ENCODE measurements at regions not wholly inside any gene's neighbourhood (a gene's known extent, or its start where the extent isn't known, plus 50 kb on each side); places are given as distances from the start of the nearest gene placed in this dataset.

DNA sequence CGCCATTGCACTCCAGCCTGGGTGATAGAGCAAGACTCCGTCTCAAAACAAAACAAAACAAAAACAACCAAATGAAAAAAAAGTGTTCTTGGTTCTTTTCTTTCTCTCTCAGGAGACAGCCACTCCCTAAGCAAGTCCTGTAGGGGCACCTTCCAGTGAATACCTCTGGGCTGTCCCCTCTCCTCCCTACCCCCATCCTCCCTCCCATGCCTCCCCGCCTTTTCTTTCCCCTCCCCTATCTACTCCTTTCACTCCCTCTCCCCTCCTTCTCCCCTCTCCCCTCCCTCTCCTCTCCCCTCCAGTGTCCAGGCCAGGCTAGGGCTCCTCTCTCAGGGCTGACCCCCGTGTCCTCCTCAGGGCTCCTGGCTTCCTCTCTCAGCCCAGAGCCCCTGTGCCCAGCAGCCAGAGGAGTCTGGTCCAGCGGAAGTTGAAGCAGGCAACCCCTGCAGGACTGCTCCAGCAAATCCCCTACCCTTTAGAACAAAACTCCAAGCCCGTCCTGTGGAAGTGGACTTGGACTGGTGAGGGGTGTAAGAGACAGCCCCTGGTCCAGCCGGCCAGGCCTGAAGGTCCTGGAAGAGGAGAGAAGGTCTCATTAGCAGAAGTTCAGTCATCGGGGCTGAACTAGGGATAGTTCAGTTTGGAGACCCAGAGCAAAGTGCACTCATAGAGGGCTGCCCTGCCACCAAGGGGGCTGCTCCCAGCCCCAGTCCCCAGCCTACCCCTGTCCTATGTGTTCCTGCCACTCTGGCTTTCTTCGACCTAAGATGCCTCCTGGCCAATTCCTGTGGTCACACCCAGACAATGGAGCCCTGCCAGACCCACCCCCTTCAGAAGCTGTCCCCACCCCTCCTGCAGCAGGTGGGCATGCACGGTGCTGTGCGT, 79.8 kb upstream of the IQSEC1 start:
- no peak for DNase-seq (ENCODE audit: low spot score)

DNA sequence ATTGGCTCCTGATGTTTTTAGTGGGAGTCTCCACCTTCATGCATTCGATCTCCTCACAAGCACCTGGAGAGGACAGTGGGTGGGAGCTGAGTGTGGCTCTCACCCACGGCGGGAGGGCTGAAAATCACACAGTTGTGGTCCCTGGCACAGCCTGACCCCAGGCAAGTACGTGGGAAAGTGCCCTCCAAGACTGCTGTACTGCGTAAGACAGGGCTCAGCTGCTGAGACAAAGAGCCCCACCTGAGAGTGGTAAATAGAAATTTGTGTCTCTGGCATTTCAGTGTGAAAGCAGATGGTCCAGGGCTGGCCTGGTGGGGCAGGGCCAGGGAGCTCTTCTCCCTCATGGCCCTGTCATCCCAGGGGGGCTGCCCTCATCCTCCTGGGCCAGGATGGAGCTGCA, 77.4 kb upstream of the IQSEC1 start:
- no peak for DNase-seq (ENCODE audit: low spot score)

DNA sequence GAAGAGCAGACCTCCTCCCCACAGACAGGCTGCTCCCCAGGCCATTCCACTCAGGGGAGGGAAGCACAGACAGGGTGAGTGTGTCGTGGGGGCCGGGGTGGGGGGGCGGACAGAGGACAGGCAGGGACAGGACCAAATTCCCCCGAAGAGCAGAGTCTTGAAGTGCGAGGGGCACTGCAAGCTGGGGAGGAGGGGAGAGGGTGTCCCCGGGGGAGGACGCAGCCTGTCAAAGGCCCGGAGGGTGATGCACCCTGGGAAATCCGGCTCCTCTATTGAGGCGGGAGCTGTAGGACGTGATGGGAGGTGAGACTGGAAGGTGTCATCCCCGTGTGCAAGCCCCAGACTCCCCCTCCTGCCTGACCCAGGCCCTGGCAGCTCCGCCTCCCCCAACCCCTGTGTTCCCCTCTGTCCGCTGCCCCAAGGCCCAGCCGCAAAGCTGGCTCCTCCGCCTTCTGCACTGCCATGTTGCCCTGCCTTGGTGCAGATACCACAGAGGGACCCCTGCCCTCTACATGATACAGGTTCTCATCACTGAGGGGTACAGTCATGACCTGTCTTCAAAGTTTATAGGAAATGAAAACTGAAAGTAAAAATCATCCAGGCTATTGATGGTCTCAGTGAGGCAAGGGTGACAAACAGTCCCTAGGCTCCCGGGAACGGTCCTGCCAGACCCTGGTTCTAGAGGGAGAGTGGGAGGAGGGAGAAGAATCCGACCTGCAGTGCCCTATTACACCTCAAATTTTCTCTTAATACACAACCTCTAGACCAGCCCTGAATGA, 76.3 kb upstream of the IQSEC1 start:
- DNase-seq (ENCODE audit: low spot score): no peak

DNA sequence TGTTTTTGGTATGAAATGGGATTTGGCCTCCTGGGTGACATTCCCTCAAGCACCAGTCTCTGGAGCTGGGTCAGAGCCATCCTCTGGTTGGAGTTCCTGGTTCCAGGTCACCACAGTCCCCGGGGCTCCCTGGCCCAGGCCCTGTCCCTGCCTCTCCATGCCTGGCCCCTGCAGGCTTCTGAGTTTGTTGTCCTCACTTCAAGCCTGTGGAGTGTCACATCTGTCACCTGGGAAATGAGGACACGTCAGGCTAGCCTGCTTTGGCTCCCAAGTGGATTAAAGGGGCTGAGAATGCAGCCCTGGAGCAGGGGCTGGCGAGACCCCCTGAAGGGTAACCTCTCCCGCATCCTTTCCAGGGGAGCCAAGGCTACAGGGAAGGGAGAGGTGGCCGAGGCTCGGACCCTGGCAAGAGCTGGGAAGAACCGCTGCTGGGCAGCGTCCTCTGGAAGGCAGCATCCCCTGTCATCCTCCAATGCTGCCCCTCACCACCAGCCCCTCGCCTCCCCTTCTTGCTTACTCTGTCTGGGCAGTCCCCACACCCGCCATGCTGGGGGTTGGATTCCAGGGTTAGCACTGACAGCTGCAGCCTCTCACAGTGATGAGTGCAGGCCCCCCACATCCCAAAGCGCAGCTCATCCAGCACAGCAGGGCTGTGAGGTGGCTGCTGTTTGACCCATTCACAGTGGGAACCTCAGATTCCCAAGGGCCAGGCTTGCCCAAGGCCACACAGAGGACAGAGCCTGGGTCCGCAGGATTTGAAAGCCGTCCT, 75.5 kb upstream of the IQSEC1 start:
- DNase-seq (ENCODE audit: low spot score): no peak

DNA sequence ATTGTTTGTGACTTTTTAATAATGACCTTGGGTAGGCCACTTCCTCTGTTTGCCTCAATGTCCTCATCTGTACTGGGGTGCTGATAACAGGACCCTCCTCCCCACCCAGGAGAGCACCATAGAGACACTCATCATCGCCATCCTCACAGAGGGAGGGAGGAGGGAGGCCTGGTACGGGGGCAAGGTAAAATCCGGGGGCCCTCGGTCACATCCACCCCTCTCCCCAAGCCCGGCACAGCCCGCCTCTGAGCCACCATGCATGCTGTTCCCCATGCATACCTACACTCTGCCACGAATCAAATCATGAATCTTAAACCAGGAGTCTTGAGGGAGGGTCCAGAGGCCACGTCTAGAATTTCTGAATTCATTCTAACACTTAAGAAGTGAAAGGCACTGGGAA, 74.9 kb upstream of the IQSEC1 start:
- DNase-seq (ENCODE audit: low spot score): no peak

DNA sequence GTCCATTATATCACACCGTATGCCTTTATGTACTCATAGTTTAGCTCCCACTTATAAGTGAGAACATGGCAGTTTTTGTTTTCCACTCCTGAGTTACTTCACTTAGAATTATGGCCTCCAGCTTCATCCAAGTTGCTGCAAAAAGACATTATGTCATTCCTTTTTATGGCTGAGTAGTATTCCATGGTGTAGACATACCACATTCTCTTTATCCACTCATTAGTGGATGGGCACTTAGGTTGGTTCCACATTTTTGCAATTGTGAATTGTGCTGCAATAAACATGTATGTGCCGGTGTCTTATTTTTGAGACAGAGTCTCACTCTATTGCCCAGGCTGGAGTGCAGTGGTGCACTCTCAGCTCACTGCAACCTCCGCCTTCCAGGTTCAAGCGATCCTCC, 74.1 kb upstream of the IQSEC1 start:
- no peak for DNase-seq (ENCODE audit: low spot score)

DNA sequence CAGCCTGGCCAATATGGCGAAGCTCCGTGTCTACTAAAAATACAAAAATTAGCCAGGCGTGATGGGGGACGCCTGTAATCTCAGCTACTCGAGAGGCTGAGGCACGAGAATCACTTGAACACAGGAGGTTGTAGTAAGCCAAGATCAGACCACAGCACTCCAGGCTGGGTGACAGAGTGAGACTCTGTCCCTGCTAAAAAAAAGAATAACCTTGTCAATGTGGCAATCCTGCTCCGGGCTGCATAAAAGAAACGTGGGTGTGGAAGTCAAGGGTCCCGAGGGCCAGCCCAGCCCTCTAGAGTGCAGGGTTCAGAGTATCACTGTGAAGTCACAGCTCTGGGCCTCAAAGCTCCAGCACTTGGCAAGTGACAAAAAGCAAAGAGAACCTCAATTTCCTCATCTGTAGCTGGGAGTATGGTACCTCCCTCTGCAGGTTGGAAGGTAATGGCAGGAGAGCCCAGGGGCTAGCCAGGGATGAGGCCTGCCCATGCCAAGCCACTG, 73.5 kb upstream of the IQSEC1 start:
- DNase-seq (ENCODE audit: low spot score): no peak

DNA sequence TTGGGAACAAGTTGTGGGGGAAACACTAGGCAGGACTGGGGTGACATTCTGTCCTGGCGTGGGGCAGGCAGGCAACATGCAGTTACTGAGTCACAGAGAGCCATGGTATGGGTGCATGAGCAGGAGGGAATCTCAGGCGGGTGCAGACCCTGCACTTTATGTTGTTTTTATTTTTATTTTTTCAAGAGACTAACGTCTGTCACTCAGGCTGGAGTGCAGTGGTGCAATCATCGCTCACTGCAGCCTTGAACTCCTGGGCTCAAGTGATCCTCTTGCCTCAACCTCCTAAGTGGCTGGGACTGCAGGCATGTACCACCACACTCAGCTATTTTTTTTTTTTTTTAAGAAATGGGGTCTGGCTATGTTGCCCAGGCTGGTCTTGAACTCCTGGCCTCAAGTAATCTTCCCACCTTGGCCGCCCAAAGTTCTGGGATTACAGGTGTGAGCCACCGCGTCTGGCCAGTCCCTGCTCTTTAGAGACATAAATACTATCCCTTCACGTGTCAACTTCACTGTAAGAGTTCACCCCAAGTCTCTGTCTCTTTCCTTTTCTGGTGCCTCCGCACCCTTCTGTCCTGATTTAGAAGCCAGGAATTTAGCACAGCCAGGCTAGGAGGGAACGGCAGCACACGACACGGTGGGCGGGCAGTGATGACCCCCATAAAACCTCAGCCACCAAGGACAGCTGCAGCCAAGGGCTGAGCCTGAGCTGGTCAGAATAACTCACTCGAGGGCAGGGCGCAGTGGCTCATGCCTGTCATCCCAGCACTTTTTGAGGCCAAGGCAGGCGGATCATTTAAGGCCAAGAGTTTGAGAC, 72.8 kb upstream of the IQSEC1 start:
- no peak for DNase-seq (ENCODE audit: low spot score)

DNA sequence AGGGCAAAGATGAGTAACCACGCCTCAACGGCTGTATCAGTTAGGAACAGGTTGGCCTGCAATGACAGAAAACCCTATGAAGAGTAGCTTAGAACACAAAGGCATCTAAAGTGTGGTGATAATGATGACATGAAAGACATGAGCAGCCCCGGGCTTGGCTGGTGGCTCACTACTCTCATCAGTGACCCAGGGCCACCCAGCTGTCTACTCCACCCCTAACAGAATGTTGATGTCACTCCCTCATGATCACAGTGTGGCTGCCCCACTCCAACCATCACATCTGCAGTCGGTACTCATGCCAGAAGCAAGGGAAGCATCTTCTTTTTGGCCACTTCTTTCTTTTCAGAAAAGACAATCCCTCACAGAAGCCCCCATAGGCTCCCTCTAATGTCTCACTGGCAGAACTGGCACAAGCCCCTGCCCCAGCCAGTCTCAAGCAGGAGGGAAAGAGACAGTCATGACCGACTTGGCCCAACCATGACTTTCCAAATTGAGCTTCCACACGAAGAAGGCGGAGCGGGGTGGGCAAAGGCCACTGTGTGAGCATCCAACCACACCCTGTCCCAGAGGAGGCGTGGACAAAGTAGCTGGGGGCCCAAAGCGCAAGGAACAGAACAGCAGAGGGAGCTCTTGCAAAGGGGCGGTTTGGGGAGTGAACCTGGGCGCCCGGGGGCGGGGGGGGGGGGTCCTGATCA, 72.0 kb upstream of the IQSEC1 start:
- DNase-seq (ENCODE audit: low spot score): no peak

DNA sequence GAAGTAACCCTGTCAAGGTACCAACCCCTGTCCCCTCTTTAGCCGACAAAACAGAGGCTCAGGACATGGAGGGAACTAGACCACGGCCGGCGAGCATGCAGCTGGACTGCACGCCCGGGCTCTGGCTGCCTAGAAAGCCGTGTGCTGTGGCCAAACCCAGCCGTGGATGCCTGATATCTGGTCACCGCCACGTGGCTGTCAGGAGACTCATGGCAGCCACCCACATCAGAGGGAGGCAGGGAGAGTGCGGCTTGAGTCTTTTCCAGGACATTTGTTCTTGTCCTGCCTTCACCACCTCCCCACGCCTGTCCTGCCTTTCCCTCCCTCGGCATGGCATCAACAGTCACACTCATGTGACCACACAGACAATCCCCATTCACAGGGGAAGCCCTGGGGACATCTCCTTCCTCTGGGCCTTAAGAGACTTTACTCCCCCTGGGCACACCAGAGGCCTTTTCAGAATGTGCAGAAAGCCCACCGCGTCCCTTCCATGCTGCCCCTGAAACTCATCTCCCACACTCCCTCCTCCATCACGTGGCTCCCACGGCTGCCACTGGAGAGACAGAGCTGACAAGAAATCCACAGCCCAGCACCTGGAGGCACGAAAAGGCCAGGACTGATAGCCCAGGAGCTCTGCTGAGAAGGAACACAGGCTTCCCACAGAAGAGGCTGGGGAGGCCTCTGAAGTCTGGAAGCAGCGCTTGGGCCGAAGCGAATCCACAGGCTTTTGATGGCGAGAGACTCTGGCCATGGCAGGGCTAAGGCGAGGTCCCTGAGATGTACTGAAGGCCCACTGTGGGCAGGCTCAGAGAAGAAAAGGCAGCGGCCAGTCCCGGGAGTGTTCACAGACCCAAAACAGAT, 71.2 kb upstream of the IQSEC1 start:
- no peak for DNase-seq (ENCODE audit: low spot score)

DNA sequence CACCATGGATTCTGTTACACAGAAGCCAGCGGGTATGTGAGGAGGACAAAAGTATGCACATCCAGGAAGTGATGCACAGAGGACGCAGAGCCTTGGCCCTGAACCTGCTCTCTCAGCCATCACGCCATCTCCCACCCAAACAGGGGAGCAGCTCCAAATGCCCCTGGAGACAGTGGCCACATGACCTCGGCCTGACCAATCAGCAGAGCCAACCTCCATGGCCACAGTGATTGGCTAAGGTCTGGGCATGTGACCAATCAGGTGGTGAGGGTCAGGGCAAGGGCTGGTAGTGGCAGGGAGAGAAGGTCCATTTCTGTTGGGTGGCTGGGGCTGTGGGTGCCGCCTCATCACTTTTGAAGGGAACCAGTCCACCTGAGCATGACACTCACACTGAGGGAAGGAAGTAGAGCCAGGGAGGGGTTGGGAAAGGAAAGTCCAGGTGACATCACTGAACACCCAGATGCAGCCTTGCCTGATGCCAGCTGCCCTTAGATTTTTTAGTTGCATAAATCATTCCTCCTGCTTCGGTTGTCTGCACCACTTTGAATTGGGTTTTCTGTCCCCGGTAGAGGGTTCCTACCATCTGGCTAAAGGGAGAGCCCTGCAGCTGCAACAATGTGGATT, 70.3 kb upstream of the IQSEC1 start:
- no peak for DNase-seq (ENCODE audit: low spot score)

DNA sequence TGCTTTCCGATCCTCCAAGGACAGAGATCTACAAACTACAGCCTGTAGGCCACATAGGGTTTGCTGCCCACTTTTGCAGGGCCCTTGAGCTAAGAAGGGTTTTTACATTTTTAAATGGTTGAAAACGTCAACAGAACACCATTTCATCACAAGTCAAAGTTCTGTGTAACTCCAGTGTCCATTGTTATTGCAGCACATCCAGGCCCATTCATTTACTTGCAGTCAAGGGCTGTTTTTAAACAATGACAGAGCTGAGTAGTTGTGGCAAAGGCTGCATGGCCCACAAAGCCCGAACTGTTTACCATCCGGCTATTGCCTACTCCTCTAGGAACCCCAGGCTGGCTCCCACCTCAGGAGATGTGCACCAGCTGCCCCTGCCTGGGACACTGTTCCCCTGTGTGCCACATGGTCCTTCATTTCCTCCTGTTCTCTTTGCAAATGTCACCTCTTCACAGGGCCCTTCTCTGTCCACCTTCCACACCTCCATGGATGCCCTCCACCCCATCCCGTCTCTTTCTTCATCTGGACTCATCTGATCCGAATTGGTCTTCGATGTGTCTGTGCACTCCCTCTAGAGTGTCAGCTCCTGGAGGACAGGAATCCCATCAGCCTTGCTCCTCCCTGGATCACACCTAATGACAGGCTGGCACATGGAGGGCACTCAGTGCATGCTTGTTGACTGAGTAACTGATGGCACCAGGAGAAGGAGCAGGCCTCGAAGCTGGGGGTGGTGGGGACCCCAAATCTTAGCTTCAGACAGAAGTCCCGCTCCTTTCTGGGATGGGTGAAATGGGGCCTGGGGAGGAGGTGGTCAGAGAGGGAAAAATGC, 69.5 kb upstream of the IQSEC1 start:
- DNase-seq (ENCODE audit: low spot score): no peak

DNA sequence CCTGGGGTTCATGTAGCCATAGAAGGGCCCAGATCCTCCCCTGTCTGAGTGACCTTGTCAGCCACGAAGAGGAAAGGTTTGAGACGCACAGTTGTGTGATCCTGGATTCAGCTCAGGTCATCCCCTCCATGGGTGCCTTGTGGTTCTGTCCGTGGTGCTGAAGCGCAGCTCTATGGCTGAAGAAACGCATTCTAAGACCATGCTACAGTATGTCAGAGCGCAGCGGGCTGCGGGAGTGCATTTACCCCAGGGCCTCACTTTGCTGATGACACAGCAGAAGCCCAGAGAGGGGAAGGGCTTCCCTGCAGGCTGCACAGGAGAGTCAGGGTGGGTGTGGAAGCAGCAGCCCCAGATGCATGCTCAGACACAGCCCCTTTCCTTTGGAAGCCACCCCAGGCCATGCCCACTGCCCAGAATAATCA, 68.8 kb upstream of the IQSEC1 start:
- peak; percentile 23 for DNase-seq (ENCODE audit: low spot score)

DNA sequence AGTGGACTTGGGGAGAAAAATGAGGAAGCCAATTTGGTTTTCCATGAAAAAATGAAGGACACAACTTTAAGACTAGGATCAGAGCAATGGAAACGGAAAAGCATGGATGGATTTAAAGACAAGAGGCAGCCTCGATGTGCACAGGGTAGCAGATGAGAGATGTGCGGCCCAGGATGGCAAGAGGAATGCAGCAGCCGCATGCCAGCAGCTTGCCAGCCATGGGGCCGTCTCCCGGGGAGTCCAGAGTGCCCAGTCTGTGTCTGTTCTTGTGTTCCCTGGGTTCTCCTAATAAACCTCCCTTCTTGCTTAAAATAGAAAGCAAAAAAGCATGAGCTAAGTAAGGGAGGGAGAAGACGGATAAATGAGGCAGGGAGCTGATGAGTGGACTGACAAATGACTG, 68.0 kb upstream of the IQSEC1 start:
- DNase-seq (ENCODE audit: low spot score): no peak

DNA sequence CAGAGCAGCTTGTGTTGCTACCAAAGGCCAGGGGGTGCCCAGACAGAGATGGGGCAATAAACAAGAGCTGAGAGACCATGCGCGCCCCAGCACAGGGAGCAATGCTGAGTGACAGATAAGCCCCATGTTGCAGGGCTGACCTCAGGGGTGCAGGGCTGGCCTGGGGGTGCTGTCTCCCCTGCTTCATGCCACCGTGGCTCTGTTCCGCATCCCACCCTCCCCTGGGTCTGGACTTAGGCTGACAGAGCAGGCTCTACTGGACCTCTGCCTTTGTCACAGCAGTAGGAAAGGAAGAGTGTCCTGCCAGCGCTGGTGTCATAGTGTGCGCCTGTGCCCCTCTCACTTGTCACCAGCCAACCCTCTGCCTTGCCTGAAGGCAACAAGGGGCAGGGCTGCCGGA, 67.4 kb upstream of the IQSEC1 start:
- DNase-seq (ENCODE audit: low spot score): no peak

DNA sequence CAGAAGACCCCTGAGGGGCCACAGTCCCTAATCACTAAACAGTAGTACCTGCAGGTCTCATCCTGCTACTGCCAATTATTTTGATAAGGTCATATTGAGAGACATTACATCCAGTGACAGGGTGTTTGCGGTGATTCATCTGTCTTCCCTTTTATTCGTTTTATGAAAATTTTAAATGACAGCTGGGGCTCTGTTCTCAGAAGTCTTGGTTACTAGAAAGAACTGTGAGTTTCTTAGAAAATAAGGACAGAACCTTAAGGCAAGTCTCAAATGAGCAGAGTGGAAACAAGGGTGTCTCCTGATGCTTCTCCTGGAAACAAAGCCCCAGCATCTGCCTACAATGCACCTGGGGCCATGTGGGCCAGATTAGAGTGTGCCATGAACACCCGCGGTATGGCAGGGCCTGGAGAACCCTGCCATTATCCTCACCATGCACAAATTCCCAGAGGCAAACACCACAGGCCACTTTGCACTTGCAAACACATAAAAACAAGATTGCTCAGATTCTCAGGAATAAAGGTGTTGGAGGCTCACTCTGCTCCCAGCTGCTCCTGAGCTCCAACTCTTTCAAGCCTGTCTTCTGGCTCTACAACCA, 66.3 kb upstream of the IQSEC1 start:
- DNase-seq (ENCODE audit: low spot score): no peak

DNA sequence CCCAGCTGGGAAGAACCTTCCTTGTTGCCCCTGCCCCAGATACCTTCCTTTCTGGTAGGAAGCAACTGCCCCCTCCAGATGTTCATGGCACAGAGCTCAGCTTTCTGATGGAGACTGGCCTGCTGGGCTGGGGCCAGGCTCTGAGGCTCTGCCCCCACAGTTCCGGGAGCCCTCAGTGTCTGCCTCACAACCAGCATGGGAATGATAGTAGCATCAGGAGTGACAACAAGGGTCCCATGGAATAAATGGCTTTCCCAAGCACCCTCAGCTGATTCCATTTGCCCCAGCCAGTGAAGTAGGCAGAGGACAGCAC, 65.6 kb upstream of the IQSEC1 start:
- no peak for DNase-seq (ENCODE audit: low spot score)

All from LoVo (cell line).